HCT116 (cell line): ENCODE measurements at regions not wholly inside any gene's neighbourhood (a gene's known extent, or its start where the extent isn't known, plus 50 kb on each side); places are given as distances from the start of the nearest gene placed in this dataset.

Source experiments
- ATF3 ChIP-seq: IDR thresholded peaks from 2 replicates; pipeline ENCODE4 v1.6.1; 2012
- CTCF ChIP-seq, 3 experiments: fragments of 200-600 bp in 1 of 3; sonication (generic) in 1 of 3; IDR thresholded peaks in 2 of 3; conservative IDR thresholded peaks in 1 of 3; 2 replicates each; pipeline ENCODE4 v1.5.1; 2012 to 2017; ENCODE audit warnings: low read depth in 2 of 3, low read length in 2 of 3, antibody characterized with exemption in 1 of 3, borderline replicate concordance in 1 of 3, control low read depth in 1 of 3, mild to moderate bottlenecking in 1 of 3, mixed read lengths in 1 of 3, mixed run types in 1 of 3, moderate library complexity in 1 of 3; ENCODE audit not compliant: insufficient read depth in 1 of 3
- POLR2A ChIP-seq: IDR thresholded peaks from 2 replicates; pipeline ENCODE4 v1.7.0; 2011; ENCODE audit warnings: borderline replicate concordance; ENCODE audit not compliant: insufficient read depth, insufficient read length; ENCODE audit errors: extremely low read depth

- TF ChIP-seq CTCF (IDR thresholded peaks at IDR 0.05 in 2 of 3, conservative IDR thresholded peaks at IDR 0.05 in 1 of 3; ENCODE audit: borderline replicate concordance in 1 of 3, insufficient read depth in 1 of 3, low read depth in 2 of 3, low read length in 2 of 3) (no peak), POLR2A (no peak), ATF3 (no peak)
These were observed 319.5 kb upstream of the SOX9 start for GRCh38 chr17:71801301-71801700.
